ENCODE measurements at regions not wholly inside any gene's neighbourhood (a gene's known extent, or its start where the extent isn't known, plus 50 kb on each side); places are given as distances from the start of the nearest gene placed in this dataset.

DNA sequence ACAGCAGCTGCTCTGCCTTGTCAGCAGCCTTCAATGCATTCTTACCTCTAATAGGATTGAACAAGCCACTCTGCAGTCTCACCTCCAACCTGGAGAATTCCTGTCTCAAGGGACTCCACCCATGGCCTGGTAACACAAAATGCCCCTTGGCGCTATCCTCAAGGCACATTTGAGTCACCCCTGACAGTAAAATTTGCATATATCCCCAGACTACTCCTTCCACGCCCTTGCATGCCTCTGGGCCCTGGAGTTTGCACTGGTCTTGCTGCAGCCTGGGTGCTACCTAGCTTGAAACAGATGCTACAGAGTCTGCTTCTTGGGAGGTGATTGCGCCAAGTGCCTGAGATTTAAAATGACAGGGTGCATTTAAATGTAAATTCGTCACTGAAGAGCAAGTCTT, 391.4 kb upstream of the MAF start:
- peaks cover 16 to 34% of the 10 kb centered on the region in 2 experiments for H3K4me1 Mint-ChIP-seq
- no peak overlapping the region for H2BK5ac ChIP-seq (ENCODE audit: insufficient read length, low read length)
- no peaks in the 10 kb centered on the region for H4K20me1 ChIP-seq (ENCODE audit: control insufficient read depth, insufficient read depth, insufficient read length)
- no peaks in the 10 kb centered on the region for H3K9me3 ChIP-seq (ENCODE audit: control insufficient read depth, low read depth, low read length)
- no peaks in the 10 kb centered on the region for H3K23me2 ChIP-seq (ENCODE audit: insufficient read length, low read depth, low read length, poor library complexity, severe bottlenecking)
- no peak overlapping the region for H4K8ac ChIP-seq (replicated peaks; ENCODE audit: insufficient read length, low read depth, low read length)
- no peak overlapping the region for H4K5ac ChIP-seq (ENCODE audit: insufficient read length, low read depth, low read length)
- H3K79me2 ChIP-seq (ENCODE audit: insufficient read depth, low read length) = no peaks in the 10 kb centered on the region
- H3K56ac ChIP-seq (ENCODE audit: insufficient read length, low read depth, low read length) = no peak overlapping the region
- H3K9me3 Mint-ChIP-seq = peaks cover 0 to 2% of the 10 kb centered on the region in 2 experiments; a peak in 2 of 5 replicates
- no peak overlapping the region for H3K18ac ChIP-seq (ENCODE audit: insufficient read length, low read depth, low read length)
- no peak overlapping the region for H2BK12ac ChIP-seq (ENCODE audit: insufficient read length, low read depth, low read length)
- no peak overlapping the region for H2BK120ac ChIP-seq (ENCODE audit: low read depth, low read length, poor library complexity, severe bottlenecking)
- H3K23ac ChIP-seq (ENCODE audit: insufficient read length, low read depth, low read length) = no peak overlapping the region
- WGBS (ENCODE audit: extremely low coverage, insufficient read length, low lambda C conversion rate) = no CpG with 5 or more reads among the region's 4 CpGs
- DNase-seq = no peak
- no peak overlapping the region for H2AFZ ChIP-seq (ENCODE audit: low read length)
- no peak overlapping the region for H4K91ac ChIP-seq (ENCODE audit: insufficient read length, low read depth, low read length)
- peaks cover 2% of the 10 kb centered on the region; the same call in 1 of the 2 replicates for H3K27me3 ChIP-seq (ENCODE audit: insufficient read depth, low read length)
- no peaks in the 10 kb centered on the region for H3K79me1 ChIP-seq (ENCODE audit: insufficient read depth, low read depth, low read length, poor library complexity, severe bottlenecking)
- H3K36me3 Mint-ChIP-seq (ENCODE audit: insufficient read depth in 1 of 3, low read depth in 3 of 3) = no peaks in the 10 kb centered on the region; a peak in 1 of 7 replicates
- no peak overlapping the region for H3K14ac ChIP-seq (ENCODE audit: insufficient read depth, low read length)
- no peak overlapping the region for H2AK5ac ChIP-seq (ENCODE audit: insufficient read length, low read length)
- no peak overlapping the region for H3K4ac ChIP-seq (ENCODE audit: low read depth, low read length)
- H3K4me3 Mint-ChIP-seq = no peak overlapping the region
- no peak overlapping the region for H3K4me2 ChIP-seq (ENCODE audit: insufficient read depth, insufficient read length, low read length)
- H3K27ac ChIP-seq (ENCODE audit: insufficient read length, low read depth, low read length) = no peak overlapping the region
- H3K9ac ChIP-seq (ENCODE audit: extremely low read depth, insufficient read length, low read length) = no peak overlapping the region
- no peak overlapping the region for H3T11ph ChIP-seq (ENCODE audit: low read length)
- H3K4me1 ChIP-seq (ENCODE audit: insufficient read depth, low read length) = peaks cover 7% of the 10 kb centered on the region
- H2BK20ac ChIP-seq (ENCODE audit: low read depth, low read length, poor library complexity, severe bottlenecking) = no peak overlapping the region
- no peaks in the 10 kb centered on the region for H3K27me3 Mint-ChIP-seq (ENCODE audit: low read depth)
- TF ChIP-seq, protein P1, sequence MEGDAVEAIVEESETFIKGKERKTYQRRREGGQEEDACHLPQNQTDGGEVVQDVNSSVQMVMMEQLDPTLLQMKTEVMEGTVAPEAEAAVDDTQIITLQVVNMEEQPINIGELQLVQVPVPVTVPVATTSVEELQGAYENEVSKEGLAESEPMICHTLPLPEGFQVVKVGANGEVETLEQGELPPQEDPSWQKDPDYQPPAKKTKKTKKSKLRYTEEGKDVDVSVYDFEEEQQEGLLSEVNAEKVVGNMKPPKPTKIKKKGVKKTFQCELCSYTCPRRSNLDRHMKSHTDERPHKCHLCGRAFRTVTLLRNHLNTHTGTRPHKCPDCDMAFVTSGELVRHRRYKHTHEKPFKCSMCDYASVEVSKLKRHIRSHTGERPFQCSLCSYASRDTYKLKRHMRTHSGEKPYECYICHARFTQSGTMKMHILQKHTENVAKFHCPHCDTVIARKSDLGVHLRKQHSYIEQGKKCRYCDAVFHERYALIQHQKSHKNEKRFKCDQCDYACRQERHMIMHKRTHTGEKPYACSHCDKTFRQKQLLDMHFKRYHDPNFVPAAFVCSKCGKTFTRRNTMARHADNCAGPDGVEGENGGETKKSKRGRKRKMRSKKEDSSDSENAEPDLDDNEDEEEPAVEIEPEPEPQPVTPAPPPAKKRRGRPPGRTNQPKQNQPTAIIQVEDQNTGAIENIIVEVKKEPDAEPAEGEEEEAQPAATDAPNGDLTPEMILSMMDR (conservative IDR thresholded peaks at IDR 0.05) = no peak
- no peak overlapping the region for H2BK15ac ChIP-seq (ENCODE audit: low read depth, low read length)
- no peak overlapping the region for H3K27ac Mint-ChIP-seq

All from H9 (cell line).